Upper lobe of left lung (tissue), 6 donors: ENCODE measurements at regions not wholly inside any gene's neighbourhood (a gene's known extent, or its start where the extent isn't known, plus 50 kb on each side); places are given as distances from the start of the nearest gene placed in this dataset.

Experiments
- ATAC-seq, 2 donors: fragments of 200-7000 bp; cut with Tn5 transposase; one replicate each; pipeline ENCODE4 v1.9.1; 2022; ENCODE audit warnings: mild to moderate bottlenecking in 2 of 2, moderate library complexity in 2 of 2; ENCODE audit not compliant: low FRiP score in 2 of 2
- DNase-seq, 2 donors: peaks; one replicate each; pipeline ENCODE4 v3.0.0-alpha.2; 2019 to 2020
- H3K27ac ChIP-seq, 4 donors: fragments of 200-600 bp; sonication (generic); one replicate each; pipeline ENCODE4 v1.5.1; 2016 to 2019
- H3K27me3 ChIP-seq, 4 donors: fragments of 200-600 bp; sonication (generic); one replicate each; pipeline ENCODE4 v1.5.1; 2017 to 2019
- H3K36me3 ChIP-seq, 4 donors: fragments of 200-600 bp; sonication (generic); one replicate each; pipeline ENCODE4 v1.5.1; 2016 to 2019
- H3K4me1 ChIP-seq, 4 donors: fragments of 200-600 bp; sonication (generic); one replicate each; pipeline ENCODE4 v1.5.1; 2018 to 2019
- H3K4me3 ChIP-seq, 4 donors: fragments of 200-600 bp; sonication (generic); one replicate each; pipeline ENCODE4 v1.5.1; 2017 to 2019; ENCODE audit warnings: mild to moderate bottlenecking in 2 of 4, moderate library complexity in 1 of 4
- H3K9me3 ChIP-seq, 4 donors: fragments of 200-600 bp; sonication (generic); one replicate each; pipeline ENCODE4 v1.5.1; 2018 to 2019
- EP300 ChIP-seq, 4 donors: sonication (generic); formaldehyde crosslinking; IDR thresholded peaks; one replicate each; pipeline ENCODE4 v1.5.1; 2017; ENCODE audit warnings: antibody characterized with exemption in 4 of 4, control low read depth in 2 of 4
- POLR2A ChIP-seq, 4 donors: fragments of 450-650 bp; IDR thresholded peaks; one replicate each; pipeline ENCODE4 v1.5.1; 2016 to 2017; ENCODE audit warnings: antibody characterized with exemption in 4 of 4, mild to moderate bottlenecking in 2 of 4
- POLR2AphosphoS5 ChIP-seq, 2 donors: sonication (generic); formaldehyde crosslinking; IDR thresholded peaks; one replicate each; pipeline ENCODE4 v1.5.1; 2017; ENCODE audit warnings: antibody characterized with exemption in 2 of 2
- WGBS, 2 donors: methylation state at CpG; one replicate each; pipeline ENCODE4 v1.1.5; 2017 to 2018; 5-methylcytosine and 5-hydroxymethylcytosine counted together
- TF ChIP-seq, protein P1 (sequence below), 6 experiments: fragments of 450-650 bp in 4 of 6; fragments of 200-600 bp in 2 of 6; sonication (generic) in 2 of 6; IDR thresholded peaks; one replicate each; pipeline ENCODE4 v1.5.1; 2016 to 2019; ENCODE audit warnings: antibody characterized with exemption in 6 of 6
- donor health status: DM: no; HTN: no; CAD: no; lungs with moderate emphysema.
- donor health status: DM: no; HTN: yes; CAD: no; lungs with severe emphysema.

GRCh38 chr1:98323906-98324358, 337.6 kb upstream of the SNX7 start:
- H3K4me1 ChIP-seq = peaks cover 21 to 32% (median 29%) of the 10 kb centered on the region in 4 donors
- DNase-seq = peak in 1 of 2 donors; percentile 40
- H3K27me3 ChIP-seq = no peaks in the 10 kb centered on the region

DNA sequence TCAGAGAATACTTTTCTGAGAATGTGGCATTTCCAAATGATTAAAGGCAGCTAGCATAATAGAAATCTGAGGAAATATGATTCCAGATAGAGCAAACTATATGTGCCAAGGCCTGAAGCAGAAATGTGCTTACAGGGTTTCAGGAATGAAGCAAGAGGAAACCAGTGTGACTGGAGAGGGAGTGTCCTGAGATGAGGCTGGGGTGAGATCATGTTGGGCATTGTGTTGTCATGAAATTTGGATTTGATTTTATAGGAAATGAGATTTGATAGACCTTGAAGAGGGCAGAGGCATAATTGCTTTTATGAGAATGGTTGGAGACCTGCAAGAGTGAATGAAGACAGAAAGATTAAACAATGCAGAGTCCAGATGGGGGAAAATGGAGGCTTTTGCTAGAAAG, 338.1 kb upstream of the SNX7 start:
- peaks cover 21 to 32% (median 29%) of the 10 kb centered on the region in 4 donors for H3K4me1 ChIP-seq
- ATAC-seq (peak; percentile 68 to 85), DNase-seq (peak in 1 of 2 donors; percentile 25)
- no peaks in the 10 kb centered on the region for H3K27me3 ChIP-seq
- no peak overlapping the region for H3K4me3 ChIP-seq
- no peaks in the 10 kb centered on the region for H3K9me3 ChIP-seq
- H3K27ac ChIP-seq = peak overlapping the region; percentile 1 to 64 (median 24)
- no peak for TF ChIP-seq POLR2A (IDR thresholded peaks at IDR 0.05)
- TF ChIP-seq, protein P1, sequence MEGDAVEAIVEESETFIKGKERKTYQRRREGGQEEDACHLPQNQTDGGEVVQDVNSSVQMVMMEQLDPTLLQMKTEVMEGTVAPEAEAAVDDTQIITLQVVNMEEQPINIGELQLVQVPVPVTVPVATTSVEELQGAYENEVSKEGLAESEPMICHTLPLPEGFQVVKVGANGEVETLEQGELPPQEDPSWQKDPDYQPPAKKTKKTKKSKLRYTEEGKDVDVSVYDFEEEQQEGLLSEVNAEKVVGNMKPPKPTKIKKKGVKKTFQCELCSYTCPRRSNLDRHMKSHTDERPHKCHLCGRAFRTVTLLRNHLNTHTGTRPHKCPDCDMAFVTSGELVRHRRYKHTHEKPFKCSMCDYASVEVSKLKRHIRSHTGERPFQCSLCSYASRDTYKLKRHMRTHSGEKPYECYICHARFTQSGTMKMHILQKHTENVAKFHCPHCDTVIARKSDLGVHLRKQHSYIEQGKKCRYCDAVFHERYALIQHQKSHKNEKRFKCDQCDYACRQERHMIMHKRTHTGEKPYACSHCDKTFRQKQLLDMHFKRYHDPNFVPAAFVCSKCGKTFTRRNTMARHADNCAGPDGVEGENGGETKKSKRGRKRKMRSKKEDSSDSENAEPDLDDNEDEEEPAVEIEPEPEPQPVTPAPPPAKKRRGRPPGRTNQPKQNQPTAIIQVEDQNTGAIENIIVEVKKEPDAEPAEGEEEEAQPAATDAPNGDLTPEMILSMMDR (IDR thresholded peaks at IDR 0.05) = no peak
- no peak for TF ChIP-seq POLR2AphosphoS5 (IDR thresholded peaks at IDR 0.05)
- TF ChIP-seq EP300 (IDR thresholded peaks at IDR 0.05) = no peak
- no peaks in the 10 kb centered on the region for H3K36me3 ChIP-seq

More at GRCh38 chr1:98323906-98324358, 337.6 kb upstream of the SNX7 start:
- WGBS, 2 donors = 11 to 12% methylated on average over 3 of the region's 3 CpGs
- Histone ChIP-seq H3K4me3 (no peak overlapping the region), H3K9me3 (no peaks in the 10 kb centered on the region), H3K36me3 (no peaks in the 10 kb centered on the region), H3K27ac (peak overlapping the region; percentile 1 to 64 (median 16))
- TF ChIP-seq POLR2AphosphoS5 (IDR thresholded peaks at IDR 0.05) (peak in 1 of 2 donors; percentile 35), POLR2A (IDR thresholded peaks at IDR 0.05) (no peak), EP300 (IDR thresholded peaks at IDR 0.05) (peak in 1 of 4 donors; percentile 4)
- TF ChIP-seq, protein P1 (IDR thresholded peaks at IDR 0.05) = no peak
- peak; percentile 78 for ATAC-seq

GRCh38 chr1:98322966-98323365, 338.6 kb upstream of the SNX7 start:
- Histone ChIP-seq H3K9me3 (no peaks in the 10 kb centered on the region), H3K4me3 (no peak overlapping the region), H3K4me1 (peaks cover 21 to 32% (median 29%) of the 10 kb centered on the region in 4 donors), H3K27me3 (no peaks in the 10 kb centered on the region), H3K27ac (peak overlapping the region in 3 of 4 donors; percentile 17 to 64 (median 31)), H3K36me3 (no peaks in the 10 kb centered on the region)
- TF ChIP-seq POLR2A (IDR thresholded peaks at IDR 0.05) = no peak
- TF ChIP-seq POLR2AphosphoS5 (IDR thresholded peaks at IDR 0.05) = no peak
- no peak for TF ChIP-seq EP300 (IDR thresholded peaks at IDR 0.05)
- TF ChIP-seq, protein P1 (IDR thresholded peaks at IDR 0.05) = no peak
- DNase-seq = no peak
- WGBS, 2 donors = 87 to 90% methylated on average over 1 of the region's 1 CpG
- no peak for ATAC-seq

GRCh38 chr1:98322086-98322485, 339.4 kb upstream of the SNX7 start:
- DNase-seq = no peak
- 92 to 94% methylated on average over 1 of the region's 1 CpG for WGBS, 2 donors

More at GRCh38 chr1:98322086-98322485, 339.4 kb upstream of the SNX7 start:
- H3K9me3 ChIP-seq = no peaks in the 10 kb centered on the region
- peaks cover 21 to 30% (median 28%) of the 10 kb centered on the region in 4 donors for H3K4me1 ChIP-seq
- TF ChIP-seq POLR2A (IDR thresholded peaks at IDR 0.05) (no peak), POLR2AphosphoS5 (IDR thresholded peaks at IDR 0.05) (no peak), EP300 (IDR thresholded peaks at IDR 0.05) (no peak)
- TF ChIP-seq, protein P1 (IDR thresholded peaks at IDR 0.05) = no peak
- no peaks in the 10 kb centered on the region for H3K36me3 ChIP-seq
- no peaks in the 10 kb centered on the region for H3K27me3 ChIP-seq
- no peak overlapping the region for H3K27ac ChIP-seq
- no peak for ATAC-seq
- no peak overlapping the region for H3K4me3 ChIP-seq
